Endothelial cell (in vitro differentiated cells): ENCODE measurements at regions not wholly inside any gene's neighbourhood (a gene's known extent, or its start where the extent isn't known, plus 50 kb on each side); places are given as distances from the start of the nearest gene placed in this dataset.

Experiments used
- DNase-seq: peaks from one replicate; pipeline ENCODE4 v3.0.0; 2021; ENCODE audit warnings: low spot score
- H3K27ac Mint-ChIP-seq: one replicate; pipeline ENCODE4 v1.8.0; 2021; ENCODE audit warnings: mixed read lengths, inconsistent platforms; ENCODE audit not compliant: unreplicated experiment
- H3K27me3 Mint-ChIP-seq: one replicate; pipeline ENCODE4 v1.8.0; 2021; ENCODE audit warnings: mild to moderate bottlenecking, moderate library complexity, mixed read lengths, inconsistent platforms; ENCODE audit not compliant: unreplicated experiment
- H3K36me3 Mint-ChIP-seq: one replicate; pipeline ENCODE4 v1.8.0; 2021; ENCODE audit warnings: mild to moderate bottlenecking, low read depth, mixed read lengths, inconsistent platforms; ENCODE audit not compliant: unreplicated experiment
- H3K4me1 Mint-ChIP-seq: one replicate; pipeline ENCODE4 v1.8.0; 2021; ENCODE audit warnings: mild to moderate bottlenecking, mixed read lengths, inconsistent platforms; ENCODE audit not compliant: unreplicated experiment
- H3K4me3 Mint-ChIP-seq: one replicate; pipeline ENCODE4 v1.8.0; 2021; ENCODE audit warnings: mild to moderate bottlenecking, mixed read lengths, inconsistent platforms; ENCODE audit not compliant: unreplicated experiment
- H3K9me3 Mint-ChIP-seq: one replicate; pipeline ENCODE4 v1.8.0; 2021; ENCODE audit warnings: mixed read lengths, inconsistent platforms; ENCODE audit not compliant: unreplicated experiment
- TF ChIP-seq, protein P1 (sequence below): fragments of 200-600 bp; sonication (generic); IDR thresholded peaks from one replicate; pipeline ENCODE4 v1.5.0; 2021; ENCODE audit warnings: antibody characterized with exemption; ENCODE audit not compliant: unreplicated experiment

DNA sequence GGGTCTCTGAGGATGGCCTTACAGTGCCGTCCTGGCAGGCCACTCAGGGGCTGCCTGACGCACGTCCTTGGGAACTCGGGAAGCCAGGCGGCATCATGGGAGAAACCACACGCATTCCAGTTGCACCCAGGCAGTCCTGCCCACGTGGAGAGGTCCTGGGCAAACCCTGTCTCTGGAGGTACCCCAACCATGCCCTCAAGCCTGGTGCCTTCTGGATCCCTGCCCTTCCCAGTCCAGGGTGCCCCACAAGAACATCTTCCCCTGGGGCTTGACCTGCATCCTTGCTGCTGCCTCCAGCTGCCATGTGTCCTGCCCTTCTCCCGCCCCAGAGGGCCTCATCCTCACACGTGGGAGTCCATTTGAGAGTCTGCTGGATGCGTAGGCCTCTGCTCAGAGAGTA lies 200.3 kb upstream of the PPP2R2D start:
- H3K4me3 Mint-ChIP-seq: no peak overlapping the region
- no peak overlapping the region for H3K27ac Mint-ChIP-seq
- TF ChIP-seq, protein P1, sequence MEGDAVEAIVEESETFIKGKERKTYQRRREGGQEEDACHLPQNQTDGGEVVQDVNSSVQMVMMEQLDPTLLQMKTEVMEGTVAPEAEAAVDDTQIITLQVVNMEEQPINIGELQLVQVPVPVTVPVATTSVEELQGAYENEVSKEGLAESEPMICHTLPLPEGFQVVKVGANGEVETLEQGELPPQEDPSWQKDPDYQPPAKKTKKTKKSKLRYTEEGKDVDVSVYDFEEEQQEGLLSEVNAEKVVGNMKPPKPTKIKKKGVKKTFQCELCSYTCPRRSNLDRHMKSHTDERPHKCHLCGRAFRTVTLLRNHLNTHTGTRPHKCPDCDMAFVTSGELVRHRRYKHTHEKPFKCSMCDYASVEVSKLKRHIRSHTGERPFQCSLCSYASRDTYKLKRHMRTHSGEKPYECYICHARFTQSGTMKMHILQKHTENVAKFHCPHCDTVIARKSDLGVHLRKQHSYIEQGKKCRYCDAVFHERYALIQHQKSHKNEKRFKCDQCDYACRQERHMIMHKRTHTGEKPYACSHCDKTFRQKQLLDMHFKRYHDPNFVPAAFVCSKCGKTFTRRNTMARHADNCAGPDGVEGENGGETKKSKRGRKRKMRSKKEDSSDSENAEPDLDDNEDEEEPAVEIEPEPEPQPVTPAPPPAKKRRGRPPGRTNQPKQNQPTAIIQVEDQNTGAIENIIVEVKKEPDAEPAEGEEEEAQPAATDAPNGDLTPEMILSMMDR: no peak
- H3K27me3 Mint-ChIP-seq: peaks cover 2% of the 10 kb centered on the region
- no peak for DNase-seq
- no peaks in the 10 kb centered on the region for H3K9me3 Mint-ChIP-seq
- H3K4me1 Mint-ChIP-seq: peaks cover 8% of the 10 kb centered on the region
- H3K36me3 Mint-ChIP-seq: no peaks in the 10 kb centered on the region

DNA sequence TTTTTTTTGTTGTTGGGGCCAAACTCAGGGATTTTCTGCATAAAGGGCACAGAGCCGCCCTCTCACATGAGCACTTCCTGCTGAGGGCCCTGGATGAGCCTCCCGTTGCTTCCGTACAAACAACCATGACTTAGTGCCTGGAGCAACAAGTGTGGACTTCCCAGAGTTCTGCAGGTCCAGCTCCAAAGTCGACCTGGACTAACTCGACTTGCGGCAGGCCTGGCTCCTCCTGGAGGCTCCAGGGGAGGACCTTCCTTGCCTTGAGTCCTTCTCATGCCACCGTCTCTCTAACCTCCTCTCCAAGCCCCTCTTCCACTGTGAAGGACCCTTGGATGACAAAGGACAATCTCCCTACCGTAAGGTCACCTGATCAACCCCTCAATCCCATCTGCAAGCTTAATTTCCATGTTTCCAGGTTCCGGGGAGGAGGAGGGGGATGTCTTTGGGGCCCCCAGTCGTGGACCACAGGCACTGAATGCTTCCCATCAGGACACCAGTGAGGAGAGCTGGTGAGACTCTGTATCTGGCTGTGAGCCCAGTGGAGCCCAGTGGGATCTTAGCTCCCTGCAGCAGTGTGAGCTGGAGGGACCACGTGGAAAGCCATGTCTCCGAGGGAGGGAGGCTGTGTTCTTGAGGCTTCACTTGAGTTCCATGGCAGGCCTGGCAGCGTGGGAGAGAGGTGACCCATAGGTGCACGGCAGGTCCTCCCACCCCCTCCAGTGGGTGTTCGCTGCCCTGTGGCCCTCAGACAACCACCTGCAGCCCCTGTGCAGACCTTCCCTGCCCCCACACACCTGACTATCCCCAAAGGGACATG lies 199.5 kb upstream of the PPP2R2D start:
- H3K27me3 Mint-ChIP-seq: peaks cover 2% of the 10 kb centered on the region
- H3K9me3 Mint-ChIP-seq: peaks cover under 1% of the 10 kb centered on the region
- H3K36me3 Mint-ChIP-seq: no peaks in the 10 kb centered on the region
- TF ChIP-seq, protein P1: no peak
- DNase-seq: no peak
- no peak overlapping the region for H3K4me3 Mint-ChIP-seq
- no peak overlapping the region for H3K27ac Mint-ChIP-seq
- H3K4me1 Mint-ChIP-seq: peaks cover under 1% of the 10 kb centered on the region

DNA sequence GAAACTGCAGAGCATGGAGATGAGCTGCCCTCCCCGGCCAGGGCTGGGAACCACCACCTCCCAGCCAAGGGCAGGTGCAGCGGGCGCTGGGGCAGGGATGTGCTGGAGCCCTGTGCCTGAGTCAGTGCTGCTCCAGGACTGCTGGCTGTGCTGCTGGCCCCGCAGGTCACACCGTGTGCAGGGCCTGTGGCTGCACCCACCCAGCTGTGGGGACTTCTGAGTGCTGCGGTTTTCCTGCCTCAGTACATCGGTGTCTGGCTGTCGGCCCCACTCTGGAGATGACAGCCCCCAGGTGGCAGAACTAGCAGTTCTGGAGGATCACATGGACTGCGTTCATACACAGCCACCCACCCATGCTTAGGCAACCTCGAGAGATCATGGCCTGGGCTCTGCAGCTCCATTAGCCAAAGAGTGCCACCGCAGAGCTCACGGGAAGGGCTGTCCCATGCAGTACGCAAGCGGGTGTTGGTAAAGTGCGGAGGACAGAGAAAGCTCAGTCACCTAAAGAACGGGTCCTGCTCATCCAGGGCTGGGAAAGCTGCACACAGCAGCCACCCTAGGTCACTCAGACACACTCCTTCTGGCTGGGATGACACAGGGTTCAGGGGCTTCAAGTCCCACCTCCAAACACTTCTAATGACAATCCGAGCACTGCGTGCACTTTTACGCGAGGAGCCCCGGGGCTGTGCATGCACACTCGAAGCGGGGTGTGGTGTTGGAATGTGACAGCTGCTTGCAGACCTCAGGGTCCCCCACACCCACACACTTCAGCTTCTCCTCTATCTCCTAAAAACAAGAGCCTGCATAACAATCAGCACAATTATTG lies 198.1 kb upstream of the PPP2R2D start:
- H3K9me3 Mint-ChIP-seq: peaks cover 7% of the 10 kb centered on the region
- DNase-seq: no peak
- TF ChIP-seq, protein P1: no peak
- H3K4me1 Mint-ChIP-seq: peaks cover 7% of the 10 kb centered on the region
- H3K36me3 Mint-ChIP-seq: peaks cover 4% of the 10 kb centered on the region
- no peak overlapping the region for H3K27ac Mint-ChIP-seq
- no peak overlapping the region for H3K4me3 Mint-ChIP-seq
- H3K27me3 Mint-ChIP-seq: peaks cover 5% of the 10 kb centered on the region

DNA sequence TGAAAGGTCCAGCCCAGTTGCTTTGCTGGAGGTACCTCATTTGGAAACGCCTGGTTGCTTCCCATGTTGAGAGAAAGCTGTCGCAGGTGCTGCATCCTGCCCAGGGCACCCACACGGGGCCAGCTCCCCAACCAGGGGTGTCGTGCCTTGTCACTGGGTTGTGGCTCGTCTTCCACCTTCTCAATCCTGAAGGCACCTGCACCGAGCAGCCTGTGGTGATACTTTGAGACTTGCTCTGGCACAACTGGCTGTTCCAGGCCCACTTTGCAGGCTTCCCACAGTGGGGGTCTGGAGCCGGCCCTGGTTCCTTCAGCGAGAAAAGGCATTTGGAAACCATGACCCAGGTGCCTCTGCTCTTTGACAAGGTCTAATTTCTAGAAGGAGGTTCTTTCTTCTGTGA lies 197.3 kb upstream of the PPP2R2D start:
- Mint-ChIP-seq H3K27ac (no peak overlapping the region), H3K36me3 (peaks cover 4% of the 10 kb centered on the region), H3K4me3 (no peak overlapping the region), H3K9me3 (peaks cover 7% of the 10 kb centered on the region), H3K4me1 (peaks cover 7% of the 10 kb centered on the region), H3K27me3 (peaks cover 5% of the 10 kb centered on the region)
- no peak for DNase-seq
- TF ChIP-seq, protein P1: no peak

DNA sequence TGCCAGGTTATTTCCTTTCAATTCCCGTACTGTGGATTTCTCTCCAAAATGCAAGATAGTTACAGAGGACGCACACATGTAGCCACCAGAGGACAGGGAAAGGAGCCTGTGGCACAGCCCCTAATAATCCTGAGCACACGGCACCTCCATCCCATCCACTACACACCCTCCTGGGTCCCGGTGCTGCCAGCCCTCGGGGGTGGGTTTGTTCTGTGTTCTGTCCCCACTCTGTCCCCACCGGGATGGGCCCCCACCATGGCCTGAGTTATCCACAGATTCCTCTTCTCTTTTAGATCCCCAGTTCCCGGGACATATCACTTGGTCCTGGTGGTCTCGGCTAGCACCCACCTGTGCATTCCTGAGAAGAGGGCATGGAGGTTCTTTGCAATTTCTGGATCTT lies 196.9 kb upstream of the PPP2R2D start:
- no peak overlapping the region for H3K27ac Mint-ChIP-seq
- H3K36me3 Mint-ChIP-seq: peaks cover 4% of the 10 kb centered on the region
- peaks cover 7% of the 10 kb centered on the region for H3K9me3 Mint-ChIP-seq
- TF ChIP-seq, protein P1: no peak
- peaks cover 5% of the 10 kb centered on the region for H3K27me3 Mint-ChIP-seq
- H3K4me3 Mint-ChIP-seq: no peak overlapping the region
- no peak for DNase-seq
- H3K4me1 Mint-ChIP-seq: peaks cover 7% of the 10 kb centered on the region
